ENCODE measurements at regions not wholly inside any gene's neighbourhood (a gene's known extent, or its start where the extent isn't known, plus 50 kb on each side); places are given as distances from the start of the nearest gene placed in this dataset.
"Not testable (repeated sequence)": the region's sequence is repeated elsewhere in the genome, so short reads cannot be mapped to it uniquely, and the experiment has no call there.

- Histone ChIP-seq H2BK120ac (ENCODE audit: low read depth, low read length) (no peak overlapping the region), H2BK5ac (ENCODE audit: low read length) (no peak overlapping the region), H2AK5ac (ENCODE audit: low read depth, low read length) (no peak overlapping the region), H3K4me1 (ENCODE audit: control insufficient read depth in 2 of 2, insufficient read depth in 1 of 2, low read depth in 1 of 2, low read length in 2 of 2) (no peaks in the 10 kb centered on the region), H3K79me1 (ENCODE audit: low read depth, low read length) (no peaks in the 10 kb centered on the region), H4K8ac (ENCODE audit: low read depth, low read length) (no peak overlapping the region), H3K23ac (ENCODE audit: low read depth, low read length, poor library complexity) (no peak overlapping the region), H3K4ac (ENCODE audit: low read length) (no peak overlapping the region), H3K4me3 (ENCODE audit: low read length in 2 of 2) (no peak overlapping the region), H3K9ac (ENCODE audit: low read depth, low read length, poor library complexity) (no peak overlapping the region), H3K9me3 (replicated peaks in 1 of 2; ENCODE audit: control insufficient read depth in 2 of 2, insufficient read depth in 1 of 2, low read depth in 1 of 2, low read length in 2 of 2) (no peaks in the 10 kb centered on the region), H2AFZ (ENCODE audit: low read length) (no peak overlapping the region), H3K36me3 (replicated peaks in 1 of 2; ENCODE audit: control insufficient read depth in 2 of 2, insufficient read depth in 2 of 2, low read length in 2 of 2) (no peaks in the 10 kb centered on the region), H4K91ac (ENCODE audit: low read depth, low read length, poor library complexity) (no peak overlapping the region), H3K27me3 (ENCODE audit: control insufficient read depth in 3 of 3, insufficient read depth in 3 of 3, low read depth in 1 of 3, low read length in 3 of 3) (no peaks in the 10 kb centered on the region), H3K27ac (replicated peaks; ENCODE audit: low read length) (no peak overlapping the region), H3K4me2 (ENCODE audit: insufficient read depth, low read length, poor library complexity, severe bottlenecking) (no peak overlapping the region), H3K14ac (ENCODE audit: low read length) (no peak overlapping the region), H3K18ac (ENCODE audit: low read length) (no peak overlapping the region), H2BK12ac (ENCODE audit: low read length) (no peak overlapping the region), H2BK15ac (ENCODE audit: low read length) (no peak overlapping the region)
- no CpG with 5 or more reads among the region's 4 CpGs for WGBS, 2 donors (ENCODE audit: extremely low coverage in 2 of 2, insufficient read length in 2 of 2, insufficient replicate concordance in 1 of 2)
- DNase-seq (ENCODE audit: low spot score): no peak
Observed at GRCh38 chr18:59792353-59792752, 95.1 kb upstream of the CCBE1 start.

- not testable (repeated sequence) for H3K4me1 ChIP-seq (ENCODE audit: control insufficient read depth in 2 of 2, insufficient read depth in 1 of 2, low read depth in 1 of 2, low read length in 2 of 2); H2BK12ac ChIP-seq (ENCODE audit: low read length); H3K9ac ChIP-seq (ENCODE audit: low read depth, low read length, poor library complexity); H3K4me2 ChIP-seq (ENCODE audit: insufficient read depth, low read length, poor library complexity, severe bottlenecking); H3K36me3 ChIP-seq (replicated peaks in 1 of 2; ENCODE audit: control insufficient read depth in 2 of 2, insufficient read depth in 2 of 2, low read length in 2 of 2); H2AFZ ChIP-seq (ENCODE audit: low read length); H3K14ac ChIP-seq (ENCODE audit: low read length); H4K8ac ChIP-seq (ENCODE audit: low read depth, low read length); DNase-seq (ENCODE audit: low spot score); H3K27me3 ChIP-seq (ENCODE audit: control insufficient read depth in 3 of 3, insufficient read depth in 3 of 3, low read depth in 1 of 3, low read length in 3 of 3); H3K9me3 ChIP-seq (replicated peaks in 1 of 2; ENCODE audit: control insufficient read depth in 2 of 2, insufficient read depth in 1 of 2, low read depth in 1 of 2, low read length in 2 of 2); H2BK120ac ChIP-seq (ENCODE audit: low read depth, low read length); H3K18ac ChIP-seq (ENCODE audit: low read length); H3K4me3 ChIP-seq (ENCODE audit: low read length in 2 of 2); H4K91ac ChIP-seq (ENCODE audit: low read depth, low read length, poor library complexity); H2BK5ac ChIP-seq (ENCODE audit: low read length); H3K23ac ChIP-seq (ENCODE audit: low read depth, low read length, poor library complexity); H3K4ac ChIP-seq (ENCODE audit: low read length); H3K27ac ChIP-seq (replicated peaks; ENCODE audit: low read length); H2AK5ac ChIP-seq (ENCODE audit: low read depth, low read length); H3K79me1 ChIP-seq (ENCODE audit: low read depth, low read length); H2BK15ac ChIP-seq (ENCODE audit: low read length)
- no CpG with 5 or more reads among the region's 36 CpGs for WGBS, 2 donors (ENCODE audit: extremely low coverage in 2 of 2, insufficient read length in 2 of 2, insufficient replicate concordance in 1 of 2)
Observed at GRCh38 chr18:59790346-59790936, 93.2 kb upstream of the CCBE1 start.

GRCh38 chr18:59788791-59789106 lies 91.5 kb upstream of the CCBE1 start:
- no peak overlapping the region for H3K9ac ChIP-seq (ENCODE audit: low read depth, low read length, poor library complexity)
- no peak overlapping the region for H2AFZ ChIP-seq (ENCODE audit: low read length)
- H3K27ac ChIP-seq (replicated peaks; ENCODE audit: low read length): no peak overlapping the region
- no peak overlapping the region for H2BK5ac ChIP-seq (ENCODE audit: low read length)
- H2AK5ac ChIP-seq (ENCODE audit: low read depth, low read length): no peak overlapping the region
- H4K91ac ChIP-seq (ENCODE audit: low read depth, low read length, poor library complexity): no peak overlapping the region
- H3K18ac ChIP-seq (ENCODE audit: low read length): no peak overlapping the region
- H2BK12ac ChIP-seq (ENCODE audit: low read length): no peak overlapping the region
- H3K9me3 ChIP-seq (replicated peaks in 1 of 2; ENCODE audit: control insufficient read depth in 2 of 2, insufficient read depth in 1 of 2, low read depth in 1 of 2, low read length in 2 of 2): no peaks in the 10 kb centered on the region
- no peaks in the 10 kb centered on the region for H3K79me1 ChIP-seq (ENCODE audit: low read depth, low read length)
- no peaks in the 10 kb centered on the region for H3K36me3 ChIP-seq (replicated peaks in 1 of 2; ENCODE audit: control insufficient read depth in 2 of 2, insufficient read depth in 2 of 2, low read length in 2 of 2)
- DNase-seq (ENCODE audit: low spot score): no peak
- WGBS, 2 donors (ENCODE audit: extremely low coverage in 2 of 2, insufficient read length in 2 of 2, insufficient replicate concordance in 1 of 2): no CpG with 5 or more reads among the region's 2 CpGs
- no peak overlapping the region for H3K4me2 ChIP-seq (ENCODE audit: insufficient read depth, low read length, poor library complexity, severe bottlenecking)
- H2BK15ac ChIP-seq (ENCODE audit: low read length): no peak overlapping the region
- H3K14ac ChIP-seq (ENCODE audit: low read length): no peak overlapping the region
- no peak overlapping the region for H3K4me3 ChIP-seq (ENCODE audit: low read length in 2 of 2)
- H4K8ac ChIP-seq (ENCODE audit: low read depth, low read length): no peak overlapping the region
- no peaks in the 10 kb centered on the region for H3K27me3 ChIP-seq (ENCODE audit: control insufficient read depth in 3 of 3, insufficient read depth in 3 of 3, low read depth in 1 of 3, low read length in 3 of 3)
- H3K4me1 ChIP-seq (ENCODE audit: control insufficient read depth in 2 of 2, insufficient read depth in 1 of 2, low read depth in 1 of 2, low read length in 2 of 2): no peaks in the 10 kb centered on the region
- H3K4ac ChIP-seq (ENCODE audit: low read length): no peak overlapping the region
- no peak overlapping the region for H3K23ac ChIP-seq (ENCODE audit: low read depth, low read length, poor library complexity)
- H2BK120ac ChIP-seq (ENCODE audit: low read depth, low read length): no peak overlapping the region

GRCh38 chr18:59787998-59788790 lies 91.0 kb upstream of the CCBE1 start:
- no peak overlapping the region for H4K8ac ChIP-seq (ENCODE audit: low read depth, low read length)

More at GRCh38 chr18:59787998-59788790, 91.0 kb upstream of the CCBE1 start:
- Histone ChIP-seq H2BK15ac (ENCODE audit: low read length) (no peak overlapping the region), H3K9ac (ENCODE audit: low read depth, low read length, poor library complexity) (no peak overlapping the region), H3K4me1 (ENCODE audit: control insufficient read depth in 2 of 2, insufficient read depth in 1 of 2, low read depth in 1 of 2, low read length in 2 of 2) (no peaks in the 10 kb centered on the region), H3K4ac (ENCODE audit: low read length) (no peak overlapping the region), H3K27ac (replicated peaks; ENCODE audit: low read length) (no peak overlapping the region), H4K91ac (ENCODE audit: low read depth, low read length, poor library complexity) (no peak overlapping the region), H3K9me3 (replicated peaks in 1 of 2; ENCODE audit: control insufficient read depth in 2 of 2, insufficient read depth in 1 of 2, low read depth in 1 of 2, low read length in 2 of 2) (no peaks in the 10 kb centered on the region), H3K14ac (ENCODE audit: low read length) (no peak overlapping the region), H3K27me3 (ENCODE audit: control insufficient read depth in 3 of 3, insufficient read depth in 3 of 3, low read depth in 1 of 3, low read length in 3 of 3) (no peaks in the 10 kb centered on the region), H3K4me3 (ENCODE audit: low read length in 2 of 2) (no peak overlapping the region), H2BK12ac (ENCODE audit: low read length) (no peak overlapping the region), H2AFZ (ENCODE audit: low read length) (no peak overlapping the region), H2AK5ac (ENCODE audit: low read depth, low read length) (no peak overlapping the region), H2BK5ac (ENCODE audit: low read length) (no peak overlapping the region), H3K23ac (ENCODE audit: low read depth, low read length, poor library complexity) (no peak overlapping the region), H3K79me1 (ENCODE audit: low read depth, low read length) (no peaks in the 10 kb centered on the region), H3K18ac (ENCODE audit: low read length) (no peak overlapping the region), H2BK120ac (ENCODE audit: low read depth, low read length) (no peak overlapping the region), H3K36me3 (replicated peaks in 1 of 2; ENCODE audit: control insufficient read depth in 2 of 2, insufficient read depth in 2 of 2, low read length in 2 of 2) (no peaks in the 10 kb centered on the region), H3K4me2 (ENCODE audit: insufficient read depth, low read length, poor library complexity, severe bottlenecking) (no peak overlapping the region)
- no CpG with 5 or more reads among the region's 13 CpGs for WGBS, 2 donors (ENCODE audit: extremely low coverage in 2 of 2, insufficient read length in 2 of 2, insufficient replicate concordance in 1 of 2)
- DNase-seq (ENCODE audit: low spot score): no peak
